Stimulated activated CD4-positive, alpha-beta T cell treated with anti-CD3 and anti-CD28 coated beads, Interleukin-2, amount 100 ng/mL, for 48 hours (primary cell): ENCODE measurements at regions not wholly inside any gene's neighbourhood (a gene's known extent, or its start where the extent isn't known, plus 50 kb on each side); places are given as distances from the start of the nearest gene placed in this dataset.

Experiments used
- DNase-seq, 2 donors: peaks; one replicate each; pipeline ENCODE4 v3.0.0-alpha.2; 2020

GRCh38 chr11:80365076-80365725 is 924.4 kb upstream of the TENM4 start:
- no peak for DNase-seq

GRCh38 chr11:80362563-80363340 is 921.9 kb upstream of the TENM4 start:
- DNase-seq: no peak

- no peak for DNase-seq
Observed at GRCh38 chr11:80355251-80355650, 914.4 kb upstream of the TENM4 start.

- no peak for DNase-seq
Observed at GRCh38 chr11:80350541-80350940, 909.7 kb upstream of the TENM4 start.

GRCh38 chr11:80349997-80350396 is 909.2 kb upstream of the TENM4 start:
- no peak for DNase-seq

- no peak for DNase-seq
Observed at GRCh38 chr11:80346353-80347059, 905.7 kb upstream of the TENM4 start.

GRCh38 chr11:80343436-80343835 is 902.6 kb upstream of the TENM4 start:
- no peak for DNase-seq

GRCh38 chr11:80338231-80338630 is 897.4 kb upstream of the TENM4 start:
- no peak for DNase-seq

- no peak for DNase-seq
Observed at GRCh38 chr11:80331694-80332093, 890.9 kb upstream of the TENM4 start.

GRCh38 chr11:80330264-80330663 is 889.4 kb upstream of the TENM4 start:
- no peak for DNase-seq

GRCh38 chr11:80328774-80329173 is 887.9 kb upstream of the TENM4 start:
- no peak for DNase-seq

- no peak for DNase-seq
Observed at GRCh38 chr11:80327956-80328614, 887.3 kb upstream of the TENM4 start.

GRCh38 chr11:80321786-80322185 is 881.0 kb upstream of the TENM4 start:
- no peak for DNase-seq

- DNase-seq: no peak
Observed at GRCh38 chr11:80320765-80321164, 879.9 kb upstream of the TENM4 start.

- no peak for DNase-seq
Observed at GRCh38 chr11:80320226-80320625, 879.4 kb upstream of the TENM4 start.

GRCh38 chr11:80317612-80318011 is 876.8 kb upstream of the TENM4 start:
- no peak for DNase-seq

GRCh38 chr11:80315200-80315599 is 874.4 kb upstream of the TENM4 start:
- no peak for DNase-seq

GRCh38 chr11:80309301-80309700 is 868.5 kb upstream of the TENM4 start:
- no peak for DNase-seq

- DNase-seq: no peak
Observed at GRCh38 chr11:80307676-80308075, 866.8 kb upstream of the TENM4 start.

- no peak for DNase-seq
Observed at GRCh38 chr11:80297858-80298632, 857.2 kb upstream of the TENM4 start.

- DNase-seq: no peak
Observed at GRCh38 chr11:80293293-80293692, 852.5 kb upstream of the TENM4 start.

GRCh38 chr11:80284946-80285785 is 844.3 kb upstream of the TENM4 start:
- DNase-seq: no peak
